Sigmoid colon (tissue), 4 donors: ENCODE measurements at regions not wholly inside any gene's neighbourhood (a gene's known extent, or its start where the extent isn't known, plus 50 kb on each side); places are given as distances from the start of the nearest gene placed in this dataset.

Experiments used
- EP300 ChIP-seq, 4 donors: sonication (generic); formaldehyde crosslinking; IDR thresholded peaks; one replicate each; pipeline ENCODE4 v1.6.1; 2017; ENCODE audit warnings: antibody characterized with exemption in 4 of 4
- POLR2A ChIP-seq, 2 donors: fragments of 450-650 bp; IDR thresholded peaks; one replicate each; pipeline ENCODE4 v1.6.1; 2016; ENCODE audit warnings: antibody characterized with exemption in 2 of 2, mild to moderate bottlenecking in 2 of 2, moderate library complexity in 2 of 2
- TF ChIP-seq, protein P1 (sequence below), 4 experiments: fragments of 450-650 bp in 3 of 4; fragments of 200-600 bp in 1 of 4; IDR thresholded peaks; one replicate each; pipeline ENCODE4 v1.5.1; 2016 to 2019; ENCODE audit warnings: antibody characterized with exemption in 4 of 4, mild to moderate bottlenecking in 3 of 4, moderate library complexity in 2 of 4

DNA sequence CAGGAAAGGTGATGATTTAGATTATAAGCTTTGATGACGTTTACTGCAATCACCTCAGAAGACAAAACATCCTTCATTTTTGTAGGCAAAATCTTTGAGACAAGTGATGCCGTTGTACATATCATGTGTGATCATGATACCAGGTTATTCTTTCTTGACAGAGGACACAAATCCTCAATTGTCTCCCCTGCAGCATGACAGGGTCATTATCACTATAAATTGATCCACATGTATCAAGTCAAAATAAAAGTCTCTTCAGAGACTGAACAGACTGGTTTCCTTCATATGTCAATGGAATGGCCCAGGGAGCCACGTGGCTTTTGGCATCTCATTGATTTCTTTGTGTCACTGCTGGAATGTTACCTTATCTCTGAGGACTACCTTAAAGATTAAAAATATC, 995.7 kb downstream of the FLRT2 start:
- TF ChIP-seq, protein P1, sequence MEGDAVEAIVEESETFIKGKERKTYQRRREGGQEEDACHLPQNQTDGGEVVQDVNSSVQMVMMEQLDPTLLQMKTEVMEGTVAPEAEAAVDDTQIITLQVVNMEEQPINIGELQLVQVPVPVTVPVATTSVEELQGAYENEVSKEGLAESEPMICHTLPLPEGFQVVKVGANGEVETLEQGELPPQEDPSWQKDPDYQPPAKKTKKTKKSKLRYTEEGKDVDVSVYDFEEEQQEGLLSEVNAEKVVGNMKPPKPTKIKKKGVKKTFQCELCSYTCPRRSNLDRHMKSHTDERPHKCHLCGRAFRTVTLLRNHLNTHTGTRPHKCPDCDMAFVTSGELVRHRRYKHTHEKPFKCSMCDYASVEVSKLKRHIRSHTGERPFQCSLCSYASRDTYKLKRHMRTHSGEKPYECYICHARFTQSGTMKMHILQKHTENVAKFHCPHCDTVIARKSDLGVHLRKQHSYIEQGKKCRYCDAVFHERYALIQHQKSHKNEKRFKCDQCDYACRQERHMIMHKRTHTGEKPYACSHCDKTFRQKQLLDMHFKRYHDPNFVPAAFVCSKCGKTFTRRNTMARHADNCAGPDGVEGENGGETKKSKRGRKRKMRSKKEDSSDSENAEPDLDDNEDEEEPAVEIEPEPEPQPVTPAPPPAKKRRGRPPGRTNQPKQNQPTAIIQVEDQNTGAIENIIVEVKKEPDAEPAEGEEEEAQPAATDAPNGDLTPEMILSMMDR (IDR thresholded peaks at IDR 0.05): no peak
- TF ChIP-seq POLR2A (IDR thresholded peaks at IDR 0.05) (no peak), EP300 (IDR thresholded peaks at IDR 0.05) (no peak)
